Endothelial cell of hepatic sinusoid (primary cell): ENCODE measurements at regions not wholly inside any gene's neighbourhood (a gene's known extent, or its start where the extent isn't known, plus 50 kb on each side); places are given as distances from the start of the nearest gene placed in this dataset.

Experiments used
- in situ Hi-C: cut with HindIII; loops from 2 replicates; pipeline ENCODE4 v1.10.0; 2017; ENCODE audit warnings: low sequenced_read_pairs

- in situ Hi-C loops, result no loop called here
Measured at GRCh38 chr22:44424359-44424682, 73.7 kb downstream of the RTL6 start.

- in situ Hi-C loops, result no loop called here
Measured at GRCh38 chr22:44423556-44424358, 74.3 kb downstream of the RTL6 start.

- in situ Hi-C loops, result no loop called here
Measured at GRCh38 chr22:44422746-44423380, 75.2 kb downstream of the RTL6 start.

GRCh38 chr22:44419429-44419828 is 78.6 kb downstream of the RTL6 start:
- in situ Hi-C loops, result no loop called here

- in situ Hi-C loops, result no loop called here
Measured at GRCh38 chr22:44413211-44413610, 84.8 kb downstream of the RTL6 start.

GRCh38 chr22:44412136-44412731 is 85.8 kb downstream of the RTL6 start:
- in situ Hi-C loops, result no loop called here

- in situ Hi-C loops, result no loop called here
Measured at GRCh38 chr22:44411226-44412135, 86.6 kb downstream of the RTL6 start.

GRCh38 chr22:44410451-44410991 is 87.5 kb downstream of the RTL6 start:
- in situ Hi-C loops, result no loop called here

- in situ Hi-C loops, result no loop called here
Measured at GRCh38 chr22:44409974-44410316, 88.1 kb downstream of the RTL6 start.

- in situ Hi-C loops, result no loop called here
Measured at GRCh38 chr22:44409211-44409973, 88.6 kb downstream of the RTL6 start.

- in situ Hi-C loops, result no loop called here
Measured at GRCh38 chr22:44408829-44409192, 89.2 kb downstream of the RTL6 start.

GRCh38 chr22:44407987-44408828 is 89.8 kb downstream of the RTL6 start:
- in situ Hi-C loops, result no loop called here

GRCh38 chr22:44407171-44407986 is 90.7 kb downstream of the RTL6 start:
- in situ Hi-C loops, result no loop called here

GRCh38 chr22:44406341-44407170 is 91.5 kb downstream of the RTL6 start:
- in situ Hi-C loops, result no loop called here

- in situ Hi-C loops, result no loop called here
Measured at GRCh38 chr22:44405661-44406060, 92.4 kb downstream of the RTL6 start.

- in situ Hi-C loops, result no loop called here
Measured at GRCh38 chr22:44404341-44405020, 91.7 kb upstream of the SHISAL1 start.
